ENCODE measurements at regions not wholly inside any gene's neighbourhood (a gene's known extent, or its start where the extent isn't known, plus 50 kb on each side); places are given as distances from the start of the nearest gene placed in this dataset.
A peak's percentile ranks its signal among the peaks of the same experiment; 100 is the strongest.

GRCh38 chr3:70728311-70728710, 415.9 kb upstream of the MDFIC2 start:
- Histone ChIP-seq H3K4me3 (no peak overlapping the region), H3K27ac (no peak overlapping the region), H3K36me3 (ENCODE audit: insufficient read depth in 1 of 2, low read depth in 1 of 2) (no peaks in the 10 kb centered on the region), H3K9me3 (no peaks in the 10 kb centered on the region), H3K27me3 (ENCODE audit: insufficient read depth in 3 of 3, low read length in 2 of 3) (no peaks in the 10 kb centered on the region), H3K4me1 (no peaks in the 10 kb centered on the region)
- no peak for TF ChIP-seq CTCF (IDR thresholded peaks at IDR 0.05)
- DNase-seq (no peak), ATAC-seq (no peak)
- intact Hi-C loops (cut with DNase I), result no loop called here
- WGBS, 3 donors, result 36 to 58% (median 51%) methylated on average over 1 of the region's 1 CpG

GRCh38 chr3:70726961-70727360, 414.5 kb upstream of the MDFIC2 start:
- 97 to 98% (median 97%) methylated on average over 2 of the region's 2 CpGs for WGBS, 3 donors
- no peak for TF ChIP-seq CTCF (IDR thresholded peaks at IDR 0.05)
- Histone ChIP-seq H3K36me3 (ENCODE audit: insufficient read depth in 1 of 2, low read depth in 1 of 2) (no peaks in the 10 kb centered on the region), H3K4me1 (no peaks in the 10 kb centered on the region), H3K9me3 (no peaks in the 10 kb centered on the region), H3K4me3 (no peak overlapping the region), H3K27ac (no peak overlapping the region), H3K27me3 (ENCODE audit: insufficient read depth in 3 of 3, low read length in 2 of 3) (no peaks in the 10 kb centered on the region)
- ATAC-seq (no peak), DNase-seq (no peak)
- intact Hi-C loops (cut with DNase I), result no loop called here

GRCh38 chr3:70726096-70726938, 413.9 kb upstream of the MDFIC2 start:
- intact Hi-C loops (cut with DNase I), result no loop called here
- H3K36me3 ChIP-seq (ENCODE audit: insufficient read depth in 1 of 2, low read depth in 1 of 2), result no peaks in the 10 kb centered on the region
- H3K27ac ChIP-seq, result no peak overlapping the region
- no peak overlapping the region for H3K4me3 ChIP-seq
- H3K9me3 ChIP-seq, result no peaks in the 10 kb centered on the region
- TF ChIP-seq CTCF (IDR thresholded peaks at IDR 0.05), result no peak
- ATAC-seq, result no peak
- DNase-seq, result no peak
- no peaks in the 10 kb centered on the region for H3K27me3 ChIP-seq (ENCODE audit: insufficient read depth in 3 of 3, low read length in 2 of 3)
- H3K4me1 ChIP-seq, result no peaks in the 10 kb centered on the region
- WGBS, 3 donors, result 72 to 83% (median 74%) methylated on average over 5 of the region's 5 CpGs

GRCh38 chr3:70722018-70722417, 409.6 kb upstream of the MDFIC2 start:
- Histone ChIP-seq H3K36me3 (ENCODE audit: insufficient read depth in 1 of 2, low read depth in 1 of 2) (no peaks in the 10 kb centered on the region), H3K9me3 (no peaks in the 10 kb centered on the region), H3K27ac (no peak overlapping the region), H3K4me1 (no peaks in the 10 kb centered on the region), H3K4me3 (no peak overlapping the region), H3K27me3 (ENCODE audit: insufficient read depth in 3 of 3, low read length in 2 of 3) (no peaks in the 10 kb centered on the region)
- ATAC-seq (no peak), DNase-seq (no peak)
- 85 to 95% (median 92%) methylated on average over 1 of the region's 1 CpG for WGBS, 3 donors
- intact Hi-C loops (cut with DNase I), result no loop called here
- TF ChIP-seq CTCF (IDR thresholded peaks at IDR 0.05), result no peak

- TF ChIP-seq CTCF (IDR thresholded peaks at IDR 0.05), result peak; percentile 32
- Histone ChIP-seq H3K4me3 (no peak overlapping the region), H3K36me3 (ENCODE audit: insufficient read depth in 1 of 2, low read depth in 1 of 2) (no peaks in the 10 kb centered on the region), H3K4me1 (no peaks in the 10 kb centered on the region), H3K27me3 (ENCODE audit: insufficient read depth in 3 of 3, low read length in 2 of 3) (no peaks in the 10 kb centered on the region), H3K27ac (no peak overlapping the region), H3K9me3 (no peaks in the 10 kb centered on the region)
- ATAC-seq, result no peak
- intact Hi-C loops (cut with DNase I), result loop anchor here in 1 of 2 donors (5.0 kb wide), 1 partner anchor 870 kb away; no protein-coding TSS in a partner anchor
- 20 to 26% (median 21%) methylated on average over 4 of the region's 4 CpGs for WGBS, 3 donors
- DNase-seq, result peak in 1 of 2 donors; percentile 52
Measured at GRCh38 chr3:70716832-70717231, 404.4 kb upstream of the MDFIC2 start.
